PFSK-1 (cell line): ENCODE measurements at regions not wholly inside any gene's neighbourhood (a gene's known extent, or its start where the extent isn't known, plus 50 kb on each side); places are given as distances from the start of the nearest gene placed in this dataset.

Experiments
- FOXP2 ChIP-seq: optimal IDR thresholded peaks from 2 replicates; pipeline ENCODE3; 2011; ENCODE audit warnings: borderline replicate concordance, control low read depth, inconsistent platforms; ENCODE audit not compliant: insufficient read depth; ENCODE audit errors: extremely low read length, extremely low read depth
- POLR2AphosphoS5 ChIP-seq: IDR thresholded peaks from 2 replicates; pipeline ENCODE4 v1.6.1; 2012; ENCODE audit warnings: low read depth, mild to moderate bottlenecking, control low read depth, low read length, moderate library complexity
- SIN3A ChIP-seq: IDR thresholded peaks from 2 replicates; pipeline ENCODE4 v1.6.1; 2012; ENCODE audit warnings: mild to moderate bottlenecking, low read length, moderate library complexity, borderline replicate concordance; ENCODE audit not compliant: insufficient read depth
- TAF1 ChIP-seq: IDR thresholded peaks from 2 replicates; pipeline ENCODE4 v1.6.1; 2012; ENCODE audit warnings: low read length, control low read depth, borderline replicate concordance; ENCODE audit not compliant: insufficient read depth

DNA sequence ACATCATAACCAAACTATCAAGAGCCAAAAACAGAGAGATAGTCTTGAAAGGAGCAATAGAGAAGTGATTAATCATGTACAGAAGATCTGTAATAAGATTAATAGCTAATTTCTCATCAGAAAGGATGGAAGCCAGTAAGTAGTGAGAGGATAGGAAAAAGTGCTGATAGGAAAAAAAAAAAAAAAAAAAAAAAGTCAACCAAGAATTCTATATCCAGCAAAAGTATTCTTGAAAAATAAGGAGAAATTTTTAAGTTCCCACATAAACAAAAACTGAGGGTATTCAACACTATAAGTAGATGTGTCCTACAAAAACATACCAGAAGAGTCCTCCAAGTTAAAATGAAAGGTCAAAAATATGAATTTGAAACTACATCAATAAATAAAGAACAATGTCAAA lies 218.7 kb upstream of the GPC6 start:
- TF ChIP-seq POLR2AphosphoS5 (no peak), SIN3A (no peak), TAF1 (no peak), FOXP2 (no peak)
